ENCODE measurements at regions not wholly inside any gene's neighbourhood (a gene's known extent, or its start where the extent isn't known, plus 50 kb on each side); places are given as distances from the start of the nearest gene placed in this dataset.

- DNase-seq (ENCODE audit: low spot score), result no peak
- H3K4me3 Mint-ChIP-seq (ENCODE audit: unreplicated experiment), result no peak overlapping the region
- no peak for TF ChIP-seq CTCF (IDR thresholded peaks at IDR 0.05)
- H3K27me3 Mint-ChIP-seq (ENCODE audit: low read depth), result no peaks in the 10 kb centered on the region
- no peak overlapping the region for H3K27ac Mint-ChIP-seq (ENCODE audit: unreplicated experiment)
- peaks cover 2% of the 10 kb centered on the region for H3K36me3 Mint-ChIP-seq (ENCODE audit: low read depth)
- peaks cover 4% of the 10 kb centered on the region for H3K9me3 Mint-ChIP-seq (ENCODE audit: low read depth)
- H3K4me1 Mint-ChIP-seq (ENCODE audit: low read depth), result peaks cover 6% of the 10 kb centered on the region
These were observed 427.4 kb upstream of the JAG1 start for GRCh38 chr20:11101243-11101642.

GRCh38 chr20:11101696-11102095 is 427.9 kb upstream of the JAG1 start:
- H3K4me1 Mint-ChIP-seq (ENCODE audit: low read depth), result peaks cover 6% of the 10 kb centered on the region
- peaks cover 2% of the 10 kb centered on the region for H3K36me3 Mint-ChIP-seq (ENCODE audit: low read depth)
- no peak for TF ChIP-seq CTCF (IDR thresholded peaks at IDR 0.05)
- H3K4me3 Mint-ChIP-seq (ENCODE audit: unreplicated experiment), result no peak overlapping the region
- no peak for DNase-seq (ENCODE audit: low spot score)
- no peak overlapping the region for H3K27ac Mint-ChIP-seq (ENCODE audit: unreplicated experiment)
- H3K27me3 Mint-ChIP-seq (ENCODE audit: low read depth), result no peaks in the 10 kb centered on the region
- peaks cover 4% of the 10 kb centered on the region for H3K9me3 Mint-ChIP-seq (ENCODE audit: low read depth)

GRCh38 chr20:11103866-11104265 is 430.1 kb upstream of the JAG1 start:
- no peaks in the 10 kb centered on the region for H3K9me3 Mint-ChIP-seq (ENCODE audit: low read depth)
- no peak for TF ChIP-seq CTCF (IDR thresholded peaks at IDR 0.05)
- peaks cover 13% of the 10 kb centered on the region for H3K4me1 Mint-ChIP-seq (ENCODE audit: low read depth)
- no peak for DNase-seq (ENCODE audit: low spot score)
- H3K4me3 Mint-ChIP-seq (ENCODE audit: unreplicated experiment), result no peak overlapping the region
- no peaks in the 10 kb centered on the region for H3K36me3 Mint-ChIP-seq (ENCODE audit: low read depth)
- H3K27me3 Mint-ChIP-seq (ENCODE audit: low read depth), result no peaks in the 10 kb centered on the region
- H3K27ac Mint-ChIP-seq (ENCODE audit: unreplicated experiment), result no peak overlapping the region

- no peak overlapping the region for H3K27ac Mint-ChIP-seq (ENCODE audit: unreplicated experiment)
- no peak for DNase-seq (ENCODE audit: low spot score)
- no peaks in the 10 kb centered on the region for H3K36me3 Mint-ChIP-seq (ENCODE audit: low read depth)
- H3K4me3 Mint-ChIP-seq (ENCODE audit: unreplicated experiment), result no peak overlapping the region
- no peaks in the 10 kb centered on the region for H3K9me3 Mint-ChIP-seq (ENCODE audit: low read depth)
- no peak for TF ChIP-seq CTCF (IDR thresholded peaks at IDR 0.05)
- H3K4me1 Mint-ChIP-seq (ENCODE audit: low read depth), result peaks cover 28% of the 10 kb centered on the region
- no peaks in the 10 kb centered on the region for H3K27me3 Mint-ChIP-seq (ENCODE audit: low read depth)
These were observed 434.5 kb upstream of the JAG1 start for GRCh38 chr20:11108102-11108810.

GRCh38 chr20:11110535-11110934 is 436.7 kb upstream of the JAG1 start:
- peaks cover 28% of the 10 kb centered on the region for H3K4me1 Mint-ChIP-seq (ENCODE audit: low read depth)
- no peaks in the 10 kb centered on the region for H3K27me3 Mint-ChIP-seq (ENCODE audit: low read depth)
- no peak for DNase-seq (ENCODE audit: low spot score)
- no peaks in the 10 kb centered on the region for H3K9me3 Mint-ChIP-seq (ENCODE audit: low read depth)
- no peak for TF ChIP-seq CTCF (IDR thresholded peaks at IDR 0.05)
- H3K27ac Mint-ChIP-seq (ENCODE audit: unreplicated experiment), result no peak overlapping the region
- no peaks in the 10 kb centered on the region for H3K36me3 Mint-ChIP-seq (ENCODE audit: low read depth)
- no peak overlapping the region for H3K4me3 Mint-ChIP-seq (ENCODE audit: unreplicated experiment)
